Kidney epithelial cell (primary cell): ENCODE measurements at regions not wholly inside any gene's neighbourhood (a gene's known extent, or its start where the extent isn't known, plus 50 kb on each side); places are given as distances from the start of the nearest gene placed in this dataset.

ENCODE experiments used
- DNase-seq: peaks from one replicate; pipeline ENCODE4 v3.0.0-alpha.2; 2010; ENCODE audit warnings: low read depth
- H3K27me3 ChIP-seq: 2 replicates; pipeline ENCODE4 v1.6.0; 2011; ENCODE audit warnings: low read length; ENCODE audit not compliant: control insufficient read depth, insufficient read depth
- H3K36me3 ChIP-seq: 2 replicates; pipeline ENCODE4 v1.5.1; 2011; ENCODE audit warnings: low read length; ENCODE audit not compliant: control insufficient read depth, insufficient read depth
- H3K4me3 ChIP-seq: 2 replicates; pipeline ENCODE4 v1.5.1; 2011; ENCODE audit warnings: low read depth, mild to moderate bottlenecking, control low read depth, low read length
- CTCF ChIP-seq: IDR thresholded peaks from 2 replicates; pipeline ENCODE4 v1.5.1; 2011; ENCODE audit warnings: mild to moderate bottlenecking, moderate library complexity, low read length, control low read depth, inconsistent platforms; ENCODE audit not compliant: insufficient read depth, poor library complexity, severe bottlenecking

GRCh38 chr1:5448486-5448885, 543.7 kb downstream of the NPHP4 start:
- no peak for TF ChIP-seq CTCF

GRCh38 chr1:5447503-5447960, 544.7 kb downstream of the NPHP4 start:
- no peaks in the 10 kb centered on the region for H3K27me3 ChIP-seq
- no peak for DNase-seq
- no peak overlapping the region for H3K4me3 ChIP-seq
- no peaks in the 10 kb centered on the region for H3K36me3 ChIP-seq
- TF ChIP-seq CTCF, result no peak

More at GRCh38 chr1:5448486-5448885, 543.7 kb downstream of the NPHP4 start:
- H3K4me3 ChIP-seq, result no peak overlapping the region
- no peaks in the 10 kb centered on the region for H3K36me3 ChIP-seq
- DNase-seq, result no peak
- no peaks in the 10 kb centered on the region for H3K27me3 ChIP-seq

GRCh38 chr1:5444396-5444795, 547.8 kb downstream of the NPHP4 start:
- no peak for DNase-seq
- H3K4me3 ChIP-seq, result no peak overlapping the region
- H3K27me3 ChIP-seq, result no peaks in the 10 kb centered on the region
- no peaks in the 10 kb centered on the region for H3K36me3 ChIP-seq
- TF ChIP-seq CTCF, result no peak

GRCh38 chr1:5436808-5437207, 555.4 kb downstream of the NPHP4 start:
- Histone ChIP-seq H3K36me3 (no peaks in the 10 kb centered on the region), H3K27me3 (no peaks in the 10 kb centered on the region), H3K4me3 (no peak overlapping the region)
- DNase-seq, result no peak
- no peak for TF ChIP-seq CTCF

GRCh38 chr1:5435414-5435813, 556.8 kb downstream of the NPHP4 start:
- Histone ChIP-seq H3K27me3 (no peaks in the 10 kb centered on the region), H3K36me3 (no peaks in the 10 kb centered on the region)

More at GRCh38 chr1:5435414-5435813, 556.8 kb downstream of the NPHP4 start:
- no peak overlapping the region for H3K4me3 ChIP-seq
- no peak for DNase-seq
- TF ChIP-seq CTCF, result no peak
